DOHH2 (cell line): ENCODE measurements at regions not wholly inside any gene's neighbourhood (a gene's known extent, or its start where the extent isn't known, plus 50 kb on each side); places are given as distances from the start of the nearest gene placed in this dataset.

Source experiments
- H3F3A ChIP-seq: fragments of 200-600 bp; sonication (generic), shearing (Covaris generic); 2 replicates; pipeline ENCODE4 v1.6.0; 2016; ENCODE audit warnings: antibody characterized with exemption, mild to moderate bottlenecking; ENCODE audit not compliant: control insufficient read depth, insufficient read depth
- H3K27ac ChIP-seq: fragments of 200-600 bp; sonication (generic); 2 replicates; pipeline ENCODE4 v1.5.1; 2014; ENCODE audit warnings: low read depth, mild to moderate bottlenecking, low read length, moderate library complexity
- H3K27me3 ChIP-seq: fragments of 200-600 bp; sonication (generic); 2 replicates; pipeline ENCODE4 v1.6.1; 2014; ENCODE audit warnings: mild to moderate bottlenecking, low read length, mixed read lengths; ENCODE audit not compliant: control insufficient read depth
- H3K36me3 ChIP-seq: fragments of 200-600 bp; sonication (generic); 2 replicates; pipeline ENCODE4 v1.6.1; 2014; ENCODE audit warnings: mild to moderate bottlenecking, low read length, moderate library complexity, mixed read lengths; ENCODE audit not compliant: control insufficient read depth
- H3K4me1 ChIP-seq: fragments of 200-600 bp; sonication (generic); 2 replicates; pipeline ENCODE4 v1.6.1; 2014; ENCODE audit warnings: mild to moderate bottlenecking, low read length, mixed read lengths; ENCODE audit not compliant: control insufficient read depth
- H3K4me2 ChIP-seq: fragments of 200-600 bp; sonication (generic); 2 replicates; pipeline ENCODE4 v1.6.0; 2014; ENCODE audit warnings: mild to moderate bottlenecking, low read length, moderate library complexity
- H3K4me3 ChIP-seq: fragments of 200-600 bp; sonication (generic); 2 replicates; pipeline ENCODE4 v1.5.1; 2014; ENCODE audit warnings: mild to moderate bottlenecking, low read length, mixed read lengths
- H3K79me2 ChIP-seq: fragments of 200-600 bp; sonication (generic); 2 replicates; pipeline ENCODE4 v1.6.1; 2014; ENCODE audit warnings: mild to moderate bottlenecking, low read length, mixed read lengths; ENCODE audit not compliant: control insufficient read depth
- H3K9me2 ChIP-seq: fragments of 200-600 bp; sonication (generic); replicated peaks from 2 replicates; pipeline ENCODE4 v1.6.1; 2014; ENCODE audit warnings: mild to moderate bottlenecking, low read length, mixed read lengths; ENCODE audit not compliant: control insufficient read depth
- H3K9me3 ChIP-seq: fragments of 200-600 bp; sonication (generic); 2 replicates; pipeline ENCODE4 v1.6.1; 2014; ENCODE audit warnings: antibody characterized with exemption, low read length, mixed read lengths; ENCODE audit not compliant: control insufficient read depth, insufficient read depth
- H4K20me1 ChIP-seq: fragments of 200-600 bp; sonication (generic); 2 replicates; pipeline ENCODE4 v1.6.0; 2014; ENCODE audit warnings: low read depth, mild to moderate bottlenecking, antibody characterized with exemption, low read length, moderate library complexity; ENCODE audit not compliant: control insufficient read depth, insufficient read depth
- EZH2phosphoT487 ChIP-seq: fragments of 200-600 bp; sonication (generic); IDR thresholded peaks from 2 replicates; pipeline ENCODE4 v1.6.1; 2017; ENCODE audit warnings: borderline replicate concordance, mild to moderate bottlenecking, antibody characterized with exemption, low read length, moderate library complexity, mixed read lengths
- TF ChIP-seq, protein P1 (sequence below): fragments of 200-600 bp; sonication (generic); IDR thresholded peaks from one replicate; pipeline ENCODE4 v1.5.1; 2014; ENCODE audit warnings: antibody characterized with exemption, mild to moderate bottlenecking, low read depth, low read length; ENCODE audit not compliant: poor library complexity, severe bottlenecking

DNA sequence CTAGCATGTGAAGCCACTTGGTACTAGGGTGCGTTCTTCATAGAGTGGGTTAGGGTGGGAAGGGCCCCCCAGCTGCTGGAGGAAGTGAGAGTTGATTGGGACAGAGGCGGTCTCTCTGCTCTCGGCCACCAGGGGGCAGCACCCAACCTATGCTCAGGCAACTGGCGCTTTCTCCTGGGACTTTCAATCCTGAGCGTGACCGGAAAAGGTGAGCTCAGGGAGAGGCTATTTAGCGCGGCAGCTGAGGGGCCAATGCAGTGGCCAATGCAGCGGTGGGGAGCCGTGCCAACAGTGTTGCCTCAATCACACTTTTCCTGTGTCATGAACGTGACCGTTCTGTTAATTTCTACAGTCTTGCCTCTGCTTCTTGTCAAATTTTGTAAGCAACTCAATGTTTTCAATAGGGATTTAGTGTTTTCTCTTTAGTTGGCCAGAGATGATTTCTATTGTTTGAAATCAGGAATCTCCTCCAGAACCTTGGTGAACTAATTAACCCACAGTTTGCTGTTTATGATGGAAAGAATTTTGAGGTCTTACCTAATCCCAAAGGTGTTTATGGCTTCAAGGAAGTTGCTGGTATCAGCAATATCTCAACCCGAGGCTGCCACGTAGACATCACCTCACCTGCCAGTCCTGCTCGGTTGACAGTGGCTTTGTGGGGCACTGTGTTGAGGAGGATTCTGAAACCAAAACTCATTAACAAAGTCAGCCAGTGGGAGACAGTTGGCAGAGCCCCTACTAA, 67.9 kb upstream of the PDZD8 start:
- Histone ChIP-seq H3K27me3 (no peaks in the 10 kb centered on the region), H3K4me2 (no peak overlapping the region), H3K9me2 (no peaks in the 10 kb centered on the region), H3K79me2 (no peaks in the 10 kb centered on the region), H4K20me1 (no peaks in the 10 kb centered on the region), H3K36me3 (no peaks in the 10 kb centered on the region), H3K4me3 (no peak overlapping the region), H3K4me1 (no peaks in the 10 kb centered on the region), H3K27ac (no peak overlapping the region), H3K9me3 (peaks cover 19% of the 10 kb centered on the region), H3F3A (no peaks in the 10 kb centered on the region)
- TF ChIP-seq EZH2phosphoT487 = no peak
- TF ChIP-seq, protein P1, sequence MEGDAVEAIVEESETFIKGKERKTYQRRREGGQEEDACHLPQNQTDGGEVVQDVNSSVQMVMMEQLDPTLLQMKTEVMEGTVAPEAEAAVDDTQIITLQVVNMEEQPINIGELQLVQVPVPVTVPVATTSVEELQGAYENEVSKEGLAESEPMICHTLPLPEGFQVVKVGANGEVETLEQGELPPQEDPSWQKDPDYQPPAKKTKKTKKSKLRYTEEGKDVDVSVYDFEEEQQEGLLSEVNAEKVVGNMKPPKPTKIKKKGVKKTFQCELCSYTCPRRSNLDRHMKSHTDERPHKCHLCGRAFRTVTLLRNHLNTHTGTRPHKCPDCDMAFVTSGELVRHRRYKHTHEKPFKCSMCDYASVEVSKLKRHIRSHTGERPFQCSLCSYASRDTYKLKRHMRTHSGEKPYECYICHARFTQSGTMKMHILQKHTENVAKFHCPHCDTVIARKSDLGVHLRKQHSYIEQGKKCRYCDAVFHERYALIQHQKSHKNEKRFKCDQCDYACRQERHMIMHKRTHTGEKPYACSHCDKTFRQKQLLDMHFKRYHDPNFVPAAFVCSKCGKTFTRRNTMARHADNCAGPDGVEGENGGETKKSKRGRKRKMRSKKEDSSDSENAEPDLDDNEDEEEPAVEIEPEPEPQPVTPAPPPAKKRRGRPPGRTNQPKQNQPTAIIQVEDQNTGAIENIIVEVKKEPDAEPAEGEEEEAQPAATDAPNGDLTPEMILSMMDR = peak; percentile 94

DNA sequence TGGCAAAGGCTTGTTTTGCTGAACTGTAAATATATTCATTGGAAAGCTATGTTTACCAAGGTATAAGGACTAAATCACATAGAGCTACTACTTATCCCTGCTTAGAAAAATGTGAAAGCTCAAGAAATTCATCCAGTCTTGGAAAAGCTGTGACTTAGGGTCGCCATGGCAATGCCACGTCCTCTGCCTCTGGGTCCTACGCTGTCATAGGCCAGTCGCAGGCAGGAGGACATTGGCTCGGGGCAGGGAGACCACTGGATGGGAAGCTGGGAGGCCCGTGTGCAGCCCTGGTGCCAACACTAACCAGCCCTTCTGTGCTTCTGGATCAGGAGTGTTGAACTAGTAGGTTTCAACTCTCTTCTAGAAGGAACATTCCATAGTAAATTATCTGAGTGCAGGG, 67.3 kb upstream of the PDZD8 start:
- H3K4me3 ChIP-seq = no peak overlapping the region
- H3K4me1 ChIP-seq = no peaks in the 10 kb centered on the region
- no peaks in the 10 kb centered on the region for H4K20me1 ChIP-seq
- H3K79me2 ChIP-seq = no peaks in the 10 kb centered on the region
- no peak overlapping the region for H3K4me2 ChIP-seq
- TF ChIP-seq EZH2phosphoT487 = no peak
- TF ChIP-seq, protein P1 = no peak
- H3K27ac ChIP-seq = no peak overlapping the region
- H3K27me3 ChIP-seq = no peaks in the 10 kb centered on the region
- no peaks in the 10 kb centered on the region for H3K36me3 ChIP-seq
- peaks cover 19% of the 10 kb centered on the region for H3K9me3 ChIP-seq
- no peaks in the 10 kb centered on the region for H3F3A ChIP-seq
- no peaks in the 10 kb centered on the region for H3K9me2 ChIP-seq

DNA sequence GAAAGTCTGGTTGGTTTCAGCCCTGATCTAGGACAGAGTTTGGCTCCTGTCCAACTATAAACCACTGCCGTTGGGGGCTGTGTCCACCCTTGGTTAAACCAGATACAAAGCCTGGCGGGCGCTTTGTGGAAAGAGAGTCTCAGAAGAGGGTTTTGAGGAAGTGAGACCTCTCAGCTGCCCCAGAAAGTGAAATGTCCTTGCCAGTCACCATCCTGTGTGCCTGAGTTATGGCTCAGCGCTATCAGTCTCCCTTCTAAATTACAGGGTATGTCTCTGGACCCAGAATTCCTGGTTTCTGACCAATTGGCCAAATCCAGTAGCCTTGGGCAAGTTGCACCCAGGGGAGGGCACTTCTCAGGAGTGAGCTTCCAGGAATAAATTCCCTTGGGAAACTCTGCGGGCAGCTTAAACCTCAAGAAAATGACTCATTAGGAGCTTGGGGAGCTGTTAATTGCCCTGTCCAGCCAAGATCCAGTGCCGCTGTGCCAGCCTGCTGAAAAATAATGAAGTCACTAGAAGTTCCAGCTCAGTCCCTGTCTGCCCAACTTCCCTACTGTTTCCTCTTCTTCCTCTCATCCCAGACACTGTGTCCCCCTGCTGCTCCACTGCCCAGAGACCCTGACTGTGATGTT, 66.7 kb upstream of the PDZD8 start:
- Histone ChIP-seq H3K4me2 (no peak overlapping the region), H3F3A (no peaks in the 10 kb centered on the region), H3K27ac (no peak overlapping the region), H3K4me3 (no peak overlapping the region), H3K4me1 (no peaks in the 10 kb centered on the region), H4K20me1 (no peaks in the 10 kb centered on the region), H3K36me3 (no peaks in the 10 kb centered on the region), H3K27me3 (no peaks in the 10 kb centered on the region), H3K79me2 (no peaks in the 10 kb centered on the region), H3K9me2 (no peaks in the 10 kb centered on the region), H3K9me3 (peaks cover 15% of the 10 kb centered on the region)
- TF ChIP-seq, protein P1 = no peak
- TF ChIP-seq EZH2phosphoT487 = no peak
